Astrocyte (in vitro differentiated cells and primary cell): ENCODE measurements at regions not wholly inside any gene's neighbourhood (a gene's known extent, or its start where the extent isn't known, plus 50 kb on each side); places are given as distances from the start of the nearest gene placed in this dataset.
"Not testable (repeated sequence)": the region's sequence is repeated elsewhere in the genome, so short reads cannot be mapped to it uniquely, and the experiment has no call there.

Source experiments
- EZH2 ChIP-seq: IDR thresholded peaks from 2 replicates; pipeline ENCODE4 v1.6.1; 2012; ENCODE audit warnings: mild to moderate bottlenecking, low read length, inconsistent platforms; ENCODE audit not compliant: insufficient read depth
- TF ChIP-seq, protein P1 (sequence below): IDR thresholded peaks from 2 replicates; pipeline ENCODE4 v1.5.1; 2011; ENCODE audit warnings: low read depth, mild to moderate bottlenecking, inconsistent platforms, low read length, moderate library complexity; ENCODE audit not compliant: insufficient read depth

GRCh38 chr2:89649268-89649667 is 957.8 kb downstream of the RPIA start:
- TF ChIP-seq, protein P1, sequence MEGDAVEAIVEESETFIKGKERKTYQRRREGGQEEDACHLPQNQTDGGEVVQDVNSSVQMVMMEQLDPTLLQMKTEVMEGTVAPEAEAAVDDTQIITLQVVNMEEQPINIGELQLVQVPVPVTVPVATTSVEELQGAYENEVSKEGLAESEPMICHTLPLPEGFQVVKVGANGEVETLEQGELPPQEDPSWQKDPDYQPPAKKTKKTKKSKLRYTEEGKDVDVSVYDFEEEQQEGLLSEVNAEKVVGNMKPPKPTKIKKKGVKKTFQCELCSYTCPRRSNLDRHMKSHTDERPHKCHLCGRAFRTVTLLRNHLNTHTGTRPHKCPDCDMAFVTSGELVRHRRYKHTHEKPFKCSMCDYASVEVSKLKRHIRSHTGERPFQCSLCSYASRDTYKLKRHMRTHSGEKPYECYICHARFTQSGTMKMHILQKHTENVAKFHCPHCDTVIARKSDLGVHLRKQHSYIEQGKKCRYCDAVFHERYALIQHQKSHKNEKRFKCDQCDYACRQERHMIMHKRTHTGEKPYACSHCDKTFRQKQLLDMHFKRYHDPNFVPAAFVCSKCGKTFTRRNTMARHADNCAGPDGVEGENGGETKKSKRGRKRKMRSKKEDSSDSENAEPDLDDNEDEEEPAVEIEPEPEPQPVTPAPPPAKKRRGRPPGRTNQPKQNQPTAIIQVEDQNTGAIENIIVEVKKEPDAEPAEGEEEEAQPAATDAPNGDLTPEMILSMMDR, result not testable (repeated sequence)
- not testable (repeated sequence) for TF ChIP-seq EZH2
